ENCODE measurements at regions not wholly inside any gene's neighbourhood (a gene's known extent, or its start where the extent isn't known, plus 50 kb on each side); places are given as distances from the start of the nearest gene placed in this dataset.

GRCh38 chr5:56470007-56470406 is 236.9 kb upstream of the ANKRD55 start:
- TF ChIP-seq EZH2 (IDR thresholded peaks at IDR 0.05; ENCODE audit: insufficient read depth, poor library complexity, severe bottlenecking) (no peak), EZH2phosphoT487 (IDR thresholded peaks at IDR 0.05; ENCODE audit: insufficient read depth, low read depth) (no peak)

All from GM23248 (cell line).